Left ventricle myocardium inferior (tissue), 1 donor: ENCODE measurements at regions not wholly inside any gene's neighbourhood (a gene's known extent, or its start where the extent isn't known, plus 50 kb on each side); places are given as distances from the start of the nearest gene placed in this dataset.
"Not testable (repeated sequence)": the region's sequence is repeated elsewhere in the genome, so short reads cannot be mapped to it uniquely, and the experiment has no call there.

Experiments used
- DNase-seq: peaks from one replicate; pipeline ENCODE4 v3.0.0-alpha.2; 2020
- H3K27ac ChIP-seq: fragments of 200-600 bp; replicated peaks from 2 replicates; pipeline ENCODE4 v1.8.0; 2021
- H3K27me3 ChIP-seq: fragments of 200-600 bp; 2 replicates; pipeline ENCODE4 v1.8.0; 2021; ENCODE audit warnings: low read depth
- H3K36me3 ChIP-seq: fragments of 200-600 bp; 2 replicates; pipeline ENCODE4 v1.8.0; 2021
- H3K4me1 ChIP-seq: fragments of 200-600 bp; 2 replicates; pipeline ENCODE4 v1.8.0; 2021
- H3K4me3 ChIP-seq: fragments of 200-600 bp; 2 replicates; pipeline ENCODE4 v1.8.0; 2021; ENCODE audit warnings: mild to moderate bottlenecking, moderate library complexity
- H3K9me3 ChIP-seq: fragments of 200-600 bp; replicated peaks from 2 replicates; pipeline ENCODE4 v1.8.0; 2021
- intact Hi-C: fragments of 100-400 bp; cut with micrococcal nuclease; formaldehyde crosslinking; loops from one replicate; pipeline ENCODE4 v1.11.0; 2022
- TF ChIP-seq, protein P1 (sequence below): fragments of 200-600 bp; IDR thresholded peaks from 2 replicates; pipeline ENCODE4 v1.8.0; 2021; ENCODE audit warnings: antibody characterized with exemption, mild to moderate bottlenecking, borderline replicate concordance
- donor health status: DM: no; HTN: yes; CAD: no; lungs with severe emphysema.

DNA sequence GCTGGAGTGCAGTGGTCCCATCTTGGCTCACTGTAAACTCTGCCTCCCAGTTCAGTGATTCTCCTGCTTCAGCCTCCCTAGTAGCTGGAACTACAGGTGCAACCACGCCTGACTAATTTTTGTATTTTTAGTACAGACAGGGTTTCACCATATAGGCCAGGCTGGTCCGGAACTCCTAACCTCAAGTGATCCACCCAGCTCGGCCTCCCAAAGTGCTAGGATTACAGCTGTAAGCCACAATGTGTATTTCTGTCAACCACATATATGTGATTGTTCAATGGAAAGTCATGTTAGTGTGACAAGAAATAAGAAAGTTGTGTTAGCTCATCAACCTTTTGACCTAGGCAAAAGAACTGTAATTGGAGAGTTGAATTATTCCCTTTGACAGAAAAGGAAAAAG, 677.1 kb upstream of the CHD1 start:
- H3K27me3 ChIP-seq, result no peaks in the 10 kb centered on the region
- no peaks in the 10 kb centered on the region for H3K36me3 ChIP-seq
- intact Hi-C loops, result no loop called here
- DNase-seq, result no peak
- H3K4me1 ChIP-seq, result no peaks in the 10 kb centered on the region
- H3K27ac ChIP-seq, result no peak overlapping the region
- H3K9me3 ChIP-seq, result no peaks in the 10 kb centered on the region
- H3K4me3 ChIP-seq, result no peak overlapping the region
- TF ChIP-seq, protein P1, sequence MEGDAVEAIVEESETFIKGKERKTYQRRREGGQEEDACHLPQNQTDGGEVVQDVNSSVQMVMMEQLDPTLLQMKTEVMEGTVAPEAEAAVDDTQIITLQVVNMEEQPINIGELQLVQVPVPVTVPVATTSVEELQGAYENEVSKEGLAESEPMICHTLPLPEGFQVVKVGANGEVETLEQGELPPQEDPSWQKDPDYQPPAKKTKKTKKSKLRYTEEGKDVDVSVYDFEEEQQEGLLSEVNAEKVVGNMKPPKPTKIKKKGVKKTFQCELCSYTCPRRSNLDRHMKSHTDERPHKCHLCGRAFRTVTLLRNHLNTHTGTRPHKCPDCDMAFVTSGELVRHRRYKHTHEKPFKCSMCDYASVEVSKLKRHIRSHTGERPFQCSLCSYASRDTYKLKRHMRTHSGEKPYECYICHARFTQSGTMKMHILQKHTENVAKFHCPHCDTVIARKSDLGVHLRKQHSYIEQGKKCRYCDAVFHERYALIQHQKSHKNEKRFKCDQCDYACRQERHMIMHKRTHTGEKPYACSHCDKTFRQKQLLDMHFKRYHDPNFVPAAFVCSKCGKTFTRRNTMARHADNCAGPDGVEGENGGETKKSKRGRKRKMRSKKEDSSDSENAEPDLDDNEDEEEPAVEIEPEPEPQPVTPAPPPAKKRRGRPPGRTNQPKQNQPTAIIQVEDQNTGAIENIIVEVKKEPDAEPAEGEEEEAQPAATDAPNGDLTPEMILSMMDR, result no peak

DNA sequence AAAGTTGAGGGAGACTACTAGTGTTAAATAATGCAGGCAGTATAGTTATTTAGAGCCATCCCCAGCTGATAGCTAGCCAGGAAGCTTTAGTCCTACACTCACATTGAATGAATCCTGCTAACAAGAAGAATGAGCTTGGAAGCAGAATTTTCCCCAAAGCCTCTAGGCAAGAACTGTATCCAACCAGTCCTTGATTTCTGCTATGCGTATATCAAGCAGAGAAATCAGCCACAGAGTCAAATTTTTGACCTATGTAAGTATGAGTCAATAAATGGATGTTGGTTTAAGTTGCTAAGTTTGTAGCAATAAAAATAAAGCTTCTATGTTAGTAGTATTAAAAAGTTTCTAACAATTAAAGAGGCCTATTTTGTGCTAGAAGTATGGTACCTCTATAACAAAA, 672.1 kb upstream of the CHD1 start:
- DNase-seq, result no peak
- TF ChIP-seq, protein P1, result no peak
- H3K9me3 ChIP-seq, result no peaks in the 10 kb centered on the region
- no peak overlapping the region for H3K4me3 ChIP-seq
- no peaks in the 10 kb centered on the region for H3K4me1 ChIP-seq
- H3K27ac ChIP-seq, result no peak overlapping the region
- no peaks in the 10 kb centered on the region for H3K27me3 ChIP-seq
- H3K36me3 ChIP-seq, result no peaks in the 10 kb centered on the region
- intact Hi-C loops, result no loop called here

DNA sequence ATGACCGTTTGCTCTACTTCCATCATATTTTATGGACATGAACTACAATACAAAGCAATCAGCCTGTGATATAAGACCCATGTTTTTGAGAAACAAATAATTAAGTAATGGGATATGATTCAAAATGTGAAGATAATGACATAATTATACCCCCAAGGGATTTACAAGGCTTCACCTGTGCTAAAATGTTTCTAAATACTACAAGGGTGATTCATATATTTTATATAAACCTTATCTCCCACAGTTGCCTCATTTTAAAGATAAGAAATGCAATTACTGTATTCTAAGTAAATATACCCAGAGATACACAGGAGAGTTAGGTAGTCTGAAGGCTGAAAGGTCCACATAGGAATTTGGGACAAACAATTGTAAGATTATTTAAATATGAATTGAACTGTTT, 662.0 kb upstream of the CHD1 start:
- no peaks in the 10 kb centered on the region for H3K9me3 ChIP-seq
- no peaks in the 10 kb centered on the region for H3K36me3 ChIP-seq
- TF ChIP-seq, protein P1, result no peak
- H3K27ac ChIP-seq, result no peak overlapping the region
- intact Hi-C loops, result no loop called here
- no peak overlapping the region for H3K4me3 ChIP-seq
- no peak for DNase-seq
- no peaks in the 10 kb centered on the region for H3K27me3 ChIP-seq
- no peaks in the 10 kb centered on the region for H3K4me1 ChIP-seq

DNA sequence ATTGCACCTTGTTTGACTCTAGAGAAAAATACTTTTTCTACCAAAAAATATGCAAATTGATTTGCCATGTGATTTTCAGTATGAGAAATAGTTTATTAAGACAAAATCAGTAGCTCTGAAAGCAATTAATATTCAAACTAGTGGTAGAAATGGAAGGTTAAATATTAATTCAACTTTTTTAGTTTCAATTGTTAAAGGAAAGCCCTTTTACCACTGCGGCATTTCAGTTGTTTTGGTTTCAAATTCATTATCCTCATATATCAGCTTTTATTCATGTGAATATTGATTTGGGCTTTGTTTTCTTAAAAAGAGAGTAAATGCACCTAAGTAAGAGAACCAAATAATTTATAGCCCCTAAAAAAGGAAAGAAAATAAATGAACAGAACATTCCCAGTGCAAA, 660.6 kb upstream of the CHD1 start:
- DNase-seq, result no peak
- no peaks in the 10 kb centered on the region for H3K9me3 ChIP-seq
- TF ChIP-seq, protein P1, result no peak
- intact Hi-C loops, result no loop called here
- no peaks in the 10 kb centered on the region for H3K27me3 ChIP-seq
- no peaks in the 10 kb centered on the region for H3K36me3 ChIP-seq
- H3K27ac ChIP-seq, result no peak overlapping the region
- no peak overlapping the region for H3K4me3 ChIP-seq
- no peaks in the 10 kb centered on the region for H3K4me1 ChIP-seq

DNA sequence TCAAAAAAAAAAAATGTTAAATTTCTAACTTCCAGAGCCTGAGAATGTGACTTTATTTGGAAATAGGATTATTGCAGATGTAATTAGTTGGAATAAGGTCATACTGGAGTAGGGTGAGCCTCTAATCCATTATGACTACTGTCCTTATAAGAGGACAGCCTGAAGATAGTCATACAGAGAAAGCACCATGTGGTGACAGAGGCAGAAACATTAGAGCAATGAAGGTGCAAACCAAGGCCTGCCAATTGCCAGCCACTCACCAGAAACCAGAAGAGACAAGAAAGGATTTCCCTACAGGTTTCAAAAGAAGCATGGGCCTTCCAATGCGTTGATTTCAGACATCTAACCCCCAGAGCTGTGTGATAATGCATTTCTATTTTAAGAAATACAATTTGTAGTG, 659.2 kb upstream of the CHD1 start:
- Histone ChIP-seq H3K36me3 (no peaks in the 10 kb centered on the region), H3K27ac (no peak overlapping the region), H3K9me3 (no peaks in the 10 kb centered on the region), H3K4me1 (no peaks in the 10 kb centered on the region), H3K4me3 (no peak overlapping the region), H3K27me3 (no peaks in the 10 kb centered on the region)
- TF ChIP-seq, protein P1, result no peak
- intact Hi-C loops, result no loop called here
- no peak for DNase-seq

DNA sequence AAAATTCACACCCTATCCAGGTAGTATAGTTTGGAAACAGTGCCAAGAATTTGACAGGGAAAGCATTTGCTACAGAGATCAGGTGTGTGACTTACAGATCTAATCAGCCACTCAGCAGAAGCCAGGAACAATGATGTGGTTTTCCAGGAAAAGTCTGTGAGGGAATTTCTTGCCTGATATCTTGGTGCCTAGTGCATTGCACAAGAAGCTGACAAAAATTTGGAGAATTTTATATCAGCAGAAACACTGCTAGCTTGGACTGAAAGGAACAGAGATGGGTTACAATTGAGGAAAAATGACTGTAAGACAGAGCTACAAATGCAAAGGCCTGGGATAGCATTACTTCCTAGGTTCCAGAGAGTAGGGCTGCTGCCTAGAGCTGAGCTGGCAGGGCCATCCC, 658.1 kb upstream of the CHD1 start:
- TF ChIP-seq, protein P1, result no peak
- no peak overlapping the region for H3K4me3 ChIP-seq
- H3K27ac ChIP-seq, result no peak overlapping the region
- intact Hi-C loops, result no loop called here
- no peaks in the 10 kb centered on the region for H3K27me3 ChIP-seq
- no peaks in the 10 kb centered on the region for H3K36me3 ChIP-seq
- H3K9me3 ChIP-seq, result no peaks in the 10 kb centered on the region
- H3K4me1 ChIP-seq, result no peaks in the 10 kb centered on the region
- DNase-seq, result no peak

DNA sequence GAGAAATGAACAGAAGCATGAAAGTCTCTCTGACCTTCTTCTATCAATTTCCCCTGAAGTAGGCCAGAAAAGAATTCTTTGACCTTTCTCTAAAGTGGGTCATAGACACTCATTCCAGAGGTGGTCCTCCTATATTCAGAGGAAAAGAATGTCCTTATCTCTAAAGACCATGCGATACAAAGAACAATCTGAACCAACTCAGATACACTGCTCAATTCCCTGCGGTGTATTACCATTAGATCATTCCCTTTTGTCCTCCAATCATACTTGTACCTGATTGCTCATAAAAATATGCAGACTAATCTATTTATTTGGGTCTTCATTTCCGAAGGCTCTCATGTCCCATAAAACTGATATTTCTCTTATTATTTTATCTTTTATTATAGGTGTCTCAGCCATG, 652.4 kb upstream of the CHD1 start:
- H3K36me3 ChIP-seq, H3K4me3 ChIP-seq, H3K27ac ChIP-seq, H3K27me3 ChIP-seq, DNase-seq, H3K4me1 ChIP-seq, H3K9me3 ChIP-seq, intact Hi-C loops: not testable (repeated sequence)

DNA sequence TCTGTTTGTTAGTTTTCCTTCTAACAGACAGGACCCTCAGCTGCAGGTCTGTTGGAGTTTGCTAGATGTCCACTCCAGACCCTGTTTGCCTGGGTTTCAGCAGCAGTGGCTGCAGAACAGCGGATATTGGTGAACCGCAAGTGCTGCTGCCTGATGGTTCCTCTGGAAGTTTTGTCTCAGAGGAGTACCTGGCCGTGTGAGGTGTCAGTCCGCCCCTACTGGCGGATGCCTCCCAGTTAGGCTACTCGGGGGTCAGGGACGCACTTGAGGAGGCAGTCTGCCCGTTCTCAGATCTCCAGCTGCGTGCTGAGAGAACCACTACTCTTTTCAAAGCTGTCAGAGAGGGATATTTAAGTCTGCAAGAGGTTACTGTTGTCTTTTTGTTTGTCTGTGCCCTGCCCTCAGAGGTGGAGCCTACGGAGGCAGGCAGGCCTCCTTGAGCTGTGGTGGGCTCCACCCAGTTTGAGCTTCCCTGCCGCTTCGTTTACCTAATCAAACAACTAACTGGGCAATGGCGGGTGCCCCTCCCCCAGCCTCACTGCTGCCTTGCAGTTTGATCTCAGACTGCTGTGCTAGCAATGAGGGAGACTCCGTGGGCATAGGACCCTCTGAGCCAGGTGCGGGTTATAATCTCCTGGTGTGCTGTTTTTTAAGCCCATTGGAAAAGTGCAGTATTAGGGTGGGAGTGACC, 634.3 kb upstream of the CHD1 start:
- H3K9me3 ChIP-seq, DNase-seq, H3K27me3 ChIP-seq, H3K27ac ChIP-seq, H3K36me3 ChIP-seq, H3K4me1 ChIP-seq, intact Hi-C loops, H3K4me3 ChIP-seq: not testable (repeated sequence)
